ENCODE measurements at regions not wholly inside any gene's neighbourhood (a gene's known extent, or its start where the extent isn't known, plus 50 kb on each side); places are given as distances from the start of the nearest gene placed in this dataset.

DNA sequence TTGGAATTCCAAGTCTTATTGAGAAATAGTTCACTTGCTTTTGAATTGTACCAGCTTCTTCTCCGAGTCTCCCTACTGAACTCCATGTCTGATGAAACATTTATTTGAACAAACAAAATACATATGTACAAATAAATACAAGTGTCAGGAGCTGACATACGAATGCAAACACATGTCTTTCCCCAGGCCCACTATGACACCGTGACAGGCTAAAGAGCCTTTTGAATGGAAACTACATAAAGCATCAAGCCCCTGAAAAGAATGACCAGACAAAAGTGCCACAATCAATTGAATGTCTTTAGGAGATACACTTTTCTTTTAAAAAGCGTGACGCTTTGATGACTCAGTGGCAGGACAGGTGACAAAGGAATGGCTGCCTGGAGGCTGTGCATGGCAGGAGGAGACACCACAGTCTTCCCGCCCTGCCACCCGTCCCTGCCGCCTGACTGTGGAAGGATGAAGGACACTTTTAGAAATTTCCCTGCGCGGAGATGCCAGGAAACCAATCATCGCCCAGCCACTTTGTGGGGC lies 112.4 kb upstream of the BNC2 start:
- TF ChIP-seq, protein P1, sequence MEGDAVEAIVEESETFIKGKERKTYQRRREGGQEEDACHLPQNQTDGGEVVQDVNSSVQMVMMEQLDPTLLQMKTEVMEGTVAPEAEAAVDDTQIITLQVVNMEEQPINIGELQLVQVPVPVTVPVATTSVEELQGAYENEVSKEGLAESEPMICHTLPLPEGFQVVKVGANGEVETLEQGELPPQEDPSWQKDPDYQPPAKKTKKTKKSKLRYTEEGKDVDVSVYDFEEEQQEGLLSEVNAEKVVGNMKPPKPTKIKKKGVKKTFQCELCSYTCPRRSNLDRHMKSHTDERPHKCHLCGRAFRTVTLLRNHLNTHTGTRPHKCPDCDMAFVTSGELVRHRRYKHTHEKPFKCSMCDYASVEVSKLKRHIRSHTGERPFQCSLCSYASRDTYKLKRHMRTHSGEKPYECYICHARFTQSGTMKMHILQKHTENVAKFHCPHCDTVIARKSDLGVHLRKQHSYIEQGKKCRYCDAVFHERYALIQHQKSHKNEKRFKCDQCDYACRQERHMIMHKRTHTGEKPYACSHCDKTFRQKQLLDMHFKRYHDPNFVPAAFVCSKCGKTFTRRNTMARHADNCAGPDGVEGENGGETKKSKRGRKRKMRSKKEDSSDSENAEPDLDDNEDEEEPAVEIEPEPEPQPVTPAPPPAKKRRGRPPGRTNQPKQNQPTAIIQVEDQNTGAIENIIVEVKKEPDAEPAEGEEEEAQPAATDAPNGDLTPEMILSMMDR (IDR thresholded peaks at IDR 0.05) = no peak
- TF ChIP-seq POLR2A (IDR thresholded peaks at IDR 0.05) = no peak

All from right lobe of liver (tissue), 4 donors.